H7 (cell line): ENCODE measurements at regions not wholly inside any gene's neighbourhood (a gene's known extent, or its start where the extent isn't known, plus 50 kb on each side); places are given as distances from the start of the nearest gene placed in this dataset.
"Not testable (repeated sequence)": the region's sequence is repeated elsewhere in the genome, so short reads cannot be mapped to it uniquely, and the experiment has no call there.

ENCODE experiments used
- DNase-seq: peaks from one replicate; pipeline ENCODE4 v3.0.0; 2012
- H3K27me3 ChIP-seq: 2 replicates; pipeline ENCODE4 v1.6.0; 2011; ENCODE audit warnings: mild to moderate bottlenecking, low read length; ENCODE audit not compliant: control insufficient read depth, insufficient read depth
- H3K36me3 ChIP-seq: replicated peaks from 2 replicates; pipeline ENCODE4 v1.5.1; 2011; ENCODE audit warnings: low read length; ENCODE audit not compliant: control insufficient read depth, insufficient read depth
- H3K4me3 ChIP-seq: 2 replicates; pipeline ENCODE4 v1.5.1; 2011; ENCODE audit warnings: low read depth, mild to moderate bottlenecking, control low read depth, low read length, moderate library complexity; ENCODE audit not compliant: insufficient read depth

DNA sequence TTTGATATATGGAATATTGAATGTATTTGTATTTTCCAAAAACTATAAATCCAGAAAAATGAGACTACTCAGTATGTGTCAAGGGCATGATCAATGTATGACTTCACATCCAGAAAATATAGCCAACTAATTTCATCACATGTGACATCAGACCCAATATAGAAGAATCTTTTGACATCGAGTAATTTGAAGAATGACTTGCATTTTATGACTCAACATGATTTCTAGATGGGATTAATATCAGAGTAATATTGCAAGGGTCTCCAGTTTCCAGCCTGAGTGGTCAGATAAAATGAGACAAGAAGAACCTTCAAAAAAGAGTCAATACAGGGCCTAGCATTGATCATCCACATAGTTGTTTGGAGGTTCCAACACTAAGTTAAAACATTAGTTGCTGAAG, 467.5 kb upstream of the PAPPA start:
- Histone ChIP-seq H3K36me3 (no peaks in the 10 kb centered on the region), H3K27me3 (no peaks in the 10 kb centered on the region), H3K4me3 (no peak overlapping the region)
- no peak for DNase-seq

DNA sequence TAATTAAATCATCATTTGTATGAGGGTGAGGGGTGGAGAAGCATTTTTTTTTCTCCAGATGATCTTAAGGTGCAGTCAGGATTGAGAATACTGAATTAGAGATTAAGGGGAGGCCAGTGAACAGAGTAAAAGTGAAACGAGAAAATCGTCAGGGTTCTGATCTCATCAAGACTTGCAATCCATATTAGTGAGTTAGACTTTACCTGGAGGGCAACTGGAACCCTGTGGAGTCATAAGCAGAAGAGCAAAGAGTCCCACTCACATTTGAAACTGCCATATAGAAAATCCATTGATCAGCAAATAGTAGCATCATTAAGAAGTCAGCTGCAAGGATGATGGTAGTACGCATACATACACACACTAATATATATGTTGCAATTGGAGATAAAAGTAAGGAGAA, 466.2 kb upstream of the PAPPA start:
- no peaks in the 10 kb centered on the region for H3K36me3 ChIP-seq
- H3K4me3 ChIP-seq: no peak overlapping the region
- no peak for DNase-seq
- H3K27me3 ChIP-seq: no peaks in the 10 kb centered on the region

DNA sequence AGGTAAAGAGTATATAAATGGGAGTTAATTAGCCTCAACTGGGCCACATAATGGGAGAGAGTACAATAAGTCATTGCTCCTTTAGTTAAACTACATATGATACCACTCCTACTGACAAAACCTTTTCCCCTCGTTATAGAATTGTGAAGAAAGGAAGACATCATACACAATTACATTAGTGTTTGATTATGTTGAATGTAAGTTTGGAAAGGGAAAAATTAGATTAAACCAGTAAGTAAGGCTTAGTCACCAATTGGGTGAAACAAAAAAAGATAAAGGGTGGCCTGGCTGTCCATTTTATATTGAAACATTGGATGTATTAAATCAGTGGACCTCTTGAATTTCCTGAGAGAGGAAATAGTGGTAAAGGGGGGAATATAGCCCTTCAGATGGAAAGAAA, 464.3 kb upstream of the PAPPA start:
- no peaks in the 10 kb centered on the region for H3K27me3 ChIP-seq
- H3K36me3 ChIP-seq: no peaks in the 10 kb centered on the region
- no peak overlapping the region for H3K4me3 ChIP-seq
- no peak for DNase-seq

DNA sequence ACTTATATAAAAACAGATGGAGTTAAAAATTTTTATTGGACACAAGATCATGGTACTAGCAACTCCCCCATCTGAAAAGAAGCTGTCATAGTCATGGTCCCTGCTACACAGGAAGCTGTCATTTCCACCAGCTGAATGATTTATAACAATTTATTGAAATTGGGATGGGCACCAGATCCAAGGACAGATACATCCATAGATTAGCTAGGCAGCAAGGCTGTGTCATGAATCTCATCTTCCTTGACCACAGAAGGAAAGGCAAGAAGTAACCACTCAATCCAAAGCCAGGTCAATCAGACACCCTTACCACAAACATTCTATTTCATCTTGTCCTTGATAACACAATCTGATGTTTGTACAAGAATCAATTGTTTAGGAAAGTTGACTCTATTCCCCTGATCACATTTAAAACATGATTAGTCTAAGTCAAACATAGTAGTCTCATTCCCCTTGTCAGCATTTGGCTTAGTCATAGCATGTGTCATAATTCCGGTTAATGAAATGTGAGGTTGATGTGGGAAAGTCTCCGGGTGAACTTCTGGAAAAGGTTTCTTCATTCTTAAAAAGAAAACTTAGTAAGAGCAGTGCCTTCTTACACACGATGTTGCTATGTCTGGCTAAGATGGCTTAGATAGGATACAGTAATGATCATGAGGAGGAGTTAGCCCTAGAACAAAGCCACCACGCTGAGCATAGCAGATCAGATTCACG, 462.6 kb upstream of the PAPPA start:
- no peaks in the 10 kb centered on the region for H3K27me3 ChIP-seq
- H3K4me3 ChIP-seq: no peak overlapping the region
- no peaks in the 10 kb centered on the region for H3K36me3 ChIP-seq
- DNase-seq: no peak

DNA sequence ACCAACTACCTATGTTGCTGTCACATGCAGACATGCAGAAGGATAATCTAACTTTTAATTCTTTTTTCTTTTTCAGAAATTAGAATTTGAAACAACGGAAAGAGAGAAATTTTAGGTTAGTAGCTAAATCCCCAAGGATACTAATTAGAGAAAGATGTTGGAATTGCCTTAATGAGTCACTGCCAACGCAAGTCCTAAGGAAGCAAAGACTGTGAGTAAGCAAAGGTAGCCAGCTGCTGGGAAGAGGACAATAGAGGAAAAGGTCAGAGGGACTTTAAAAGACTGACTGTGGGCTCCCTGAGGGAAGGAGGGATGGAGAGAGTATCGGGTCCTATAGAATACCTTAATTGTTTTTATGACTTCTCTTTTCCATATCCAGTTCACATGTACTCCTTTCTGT, 461.9 kb upstream of the PAPPA start:
- Histone ChIP-seq H3K27me3 (no peaks in the 10 kb centered on the region), H3K36me3 (no peaks in the 10 kb centered on the region), H3K4me3 (no peak overlapping the region)
- no peak for DNase-seq

DNA sequence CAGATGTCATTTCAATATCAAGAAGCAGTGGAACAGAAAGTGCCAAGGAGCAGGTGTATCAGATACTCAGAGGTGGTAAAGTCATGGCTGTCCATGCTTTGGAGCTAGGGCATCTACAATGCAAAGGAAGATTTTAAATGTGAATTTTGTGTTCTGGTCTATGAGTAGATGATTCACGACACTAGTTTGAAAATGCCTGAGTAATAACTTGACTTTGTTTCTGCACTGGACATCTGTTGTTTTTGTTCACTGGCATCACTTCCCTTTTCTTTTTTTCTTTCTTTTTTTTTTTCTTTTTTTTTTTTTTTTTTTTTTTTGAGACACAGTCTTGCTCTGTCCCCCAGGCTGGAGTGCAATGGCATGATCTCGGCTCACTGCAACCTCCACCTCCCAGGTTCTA, 460.7 kb upstream of the PAPPA start:
- not testable (repeated sequence) for H3K36me3 ChIP-seq, H3K27me3 ChIP-seq, H3K4me3 ChIP-seq, DNase-seq

DNA sequence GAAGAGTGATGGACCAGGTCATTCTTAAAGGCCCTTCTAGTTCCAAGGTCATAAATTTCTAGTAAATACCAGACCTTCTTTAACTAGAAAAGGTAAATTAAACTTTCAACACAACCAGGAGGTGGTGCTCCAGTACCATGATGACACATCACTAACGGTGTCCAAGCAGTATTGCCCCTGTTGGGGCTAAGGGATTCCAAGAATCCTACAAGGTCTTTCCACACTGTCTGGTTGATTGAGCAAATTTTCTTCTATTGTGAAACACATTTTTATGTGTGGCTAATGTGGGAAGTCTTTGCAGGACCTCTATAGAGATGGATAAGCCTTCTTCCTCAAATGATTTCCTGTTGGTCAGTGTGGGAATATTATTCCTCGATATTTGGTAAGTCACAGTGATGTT, 459.6 kb upstream of the PAPPA start:
- peak; percentile 6 for DNase-seq
- Histone ChIP-seq H3K27me3 (no peaks in the 10 kb centered on the region), H3K4me3 (no peak overlapping the region), H3K36me3 (no peaks in the 10 kb centered on the region)

DNA sequence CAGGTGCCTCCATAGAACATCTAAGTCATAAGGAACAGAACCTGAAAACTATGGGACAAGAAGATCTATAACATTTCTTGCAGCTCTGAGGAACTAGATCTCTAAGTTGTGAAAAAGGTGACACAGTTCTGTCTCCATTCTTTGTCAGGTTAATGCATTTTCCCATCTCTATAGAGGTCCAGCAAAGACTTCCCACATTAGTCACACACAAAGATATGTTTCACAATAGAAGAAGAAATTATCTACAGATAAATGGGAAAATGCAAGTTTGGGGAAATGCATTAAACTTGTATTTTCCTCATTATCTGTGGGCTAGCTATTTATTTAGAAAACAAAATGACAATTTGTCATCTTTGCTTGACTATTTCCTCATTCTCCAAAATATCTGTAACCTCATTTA, 458.6 kb upstream of the PAPPA start:
- Histone ChIP-seq H3K4me3 (no peak overlapping the region), H3K36me3 (no peaks in the 10 kb centered on the region), H3K27me3 (no peaks in the 10 kb centered on the region)
- DNase-seq: no peak

DNA sequence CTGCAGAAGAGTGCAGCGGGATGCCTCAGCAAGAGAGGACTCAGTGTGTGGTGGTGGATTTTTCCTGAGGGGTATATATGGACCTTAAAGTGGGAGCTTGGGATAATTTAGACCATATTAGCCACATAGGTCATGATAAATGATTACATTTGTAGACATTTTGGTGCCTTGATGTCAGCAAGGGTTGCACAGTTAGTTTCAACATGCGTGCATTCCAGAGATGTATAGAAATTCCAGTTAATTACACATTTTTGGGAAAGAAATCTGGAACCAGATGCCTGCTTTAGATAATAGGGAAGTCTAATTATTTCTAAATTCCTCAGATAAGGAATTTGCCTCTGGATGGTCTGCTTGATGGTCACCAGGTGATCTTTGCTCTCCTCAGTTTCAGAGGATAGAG, 440.6 kb upstream of the PAPPA start:
- Histone ChIP-seq H3K36me3 (no peaks in the 10 kb centered on the region), H3K4me3 (no peak overlapping the region), H3K27me3 (no peaks in the 10 kb centered on the region)
- DNase-seq: no peak

DNA sequence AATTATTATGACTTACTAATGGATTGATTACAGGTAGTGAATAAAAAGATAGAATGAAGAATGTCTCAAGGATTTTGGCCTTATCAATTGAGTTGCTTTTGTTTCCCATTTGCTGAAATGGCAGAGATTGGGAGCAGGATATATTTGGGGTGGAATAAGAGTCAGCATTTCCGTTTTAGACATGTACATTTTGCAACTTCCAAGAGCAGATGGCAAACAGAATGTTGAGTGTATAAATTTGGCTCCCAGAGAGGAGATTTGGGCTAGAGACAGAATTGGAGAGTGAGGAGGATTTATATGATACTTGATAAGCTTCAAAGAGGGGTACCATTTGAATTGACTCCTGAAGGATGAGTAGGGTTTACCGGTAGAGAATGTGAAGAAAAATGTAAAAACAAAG, 437.9 kb upstream of the PAPPA start:
- Histone ChIP-seq H3K36me3 (no peaks in the 10 kb centered on the region), H3K27me3 (no peaks in the 10 kb centered on the region), H3K4me3 (no peak overlapping the region)
- DNase-seq: no peak

DNA sequence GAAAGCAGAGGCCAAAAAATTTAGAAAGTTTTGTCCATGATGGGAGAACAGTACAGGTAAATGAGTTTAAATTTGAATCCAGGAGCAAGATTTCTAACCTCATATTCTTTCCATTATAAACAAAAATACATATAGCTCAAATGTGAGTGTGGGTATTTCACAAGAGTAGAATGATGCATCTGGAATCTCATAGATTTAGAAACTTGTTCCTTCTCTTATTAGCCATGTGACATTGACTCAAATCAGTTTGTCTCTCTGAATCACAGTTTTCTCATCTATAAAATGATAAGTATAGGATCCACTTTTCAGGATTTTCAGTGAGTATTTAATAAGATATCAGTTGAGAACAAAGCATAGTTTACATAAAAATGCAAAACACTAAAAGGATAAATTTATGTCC, 436.3 kb upstream of the PAPPA start:
- Histone ChIP-seq H3K4me3 (no peak overlapping the region), H3K36me3 (no peaks in the 10 kb centered on the region), H3K27me3 (no peaks in the 10 kb centered on the region)
- DNase-seq: no peak

DNA sequence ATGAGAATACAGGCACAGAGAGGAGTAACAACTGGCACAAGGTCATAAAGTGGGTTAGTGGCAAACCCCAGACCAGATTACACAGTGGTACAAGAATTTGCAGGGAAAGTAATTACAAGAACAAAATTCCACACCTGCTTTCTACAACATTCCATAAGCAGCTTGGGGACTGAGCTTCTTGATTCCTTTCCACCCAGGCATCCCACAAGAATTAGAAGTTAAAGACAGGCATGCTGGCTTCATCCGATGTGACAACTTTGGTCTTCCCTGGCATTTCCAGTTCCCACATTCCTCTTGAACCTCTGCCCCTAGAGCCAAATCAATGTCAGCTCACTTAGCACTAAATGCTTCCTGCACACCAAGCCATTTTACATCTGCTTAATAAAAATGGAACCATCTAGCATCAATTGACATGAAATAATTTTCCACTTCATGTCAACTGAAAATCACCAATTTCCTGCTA, 435.8 kb upstream of the PAPPA start:
- DNase-seq: no peak
- no peaks in the 10 kb centered on the region for H3K36me3 ChIP-seq

DNA sequence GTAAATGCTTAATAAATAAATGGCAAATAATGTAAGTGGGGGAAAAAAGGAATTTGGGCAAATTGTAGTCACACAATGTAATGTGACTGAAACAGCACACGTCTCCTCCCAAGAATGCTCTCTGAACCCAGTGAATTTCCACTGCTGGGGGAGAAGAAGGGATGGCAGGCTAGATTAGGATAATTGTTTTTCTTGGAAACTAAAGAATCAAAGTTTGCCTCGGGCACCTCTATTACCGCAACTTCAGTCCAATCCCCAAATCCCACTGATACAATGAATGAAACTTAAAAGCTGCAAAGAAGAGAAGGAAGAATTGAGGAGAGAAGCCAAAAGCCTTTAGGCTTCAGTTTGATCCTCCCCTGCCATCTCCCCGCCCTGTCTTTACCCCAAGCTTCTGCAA, 423.2 kb upstream of the PAPPA start:
- Histone ChIP-seq H3K4me3 (no peak overlapping the region), H3K27me3 (no peaks in the 10 kb centered on the region), H3K36me3 (no peaks in the 10 kb centered on the region)
- DNase-seq: no peak

More for the DNA sequence above, 435.8 kb upstream of the PAPPA start:
- Histone ChIP-seq H3K27me3 (no peaks in the 10 kb centered on the region), H3K4me3 (no peak overlapping the region)

DNA sequence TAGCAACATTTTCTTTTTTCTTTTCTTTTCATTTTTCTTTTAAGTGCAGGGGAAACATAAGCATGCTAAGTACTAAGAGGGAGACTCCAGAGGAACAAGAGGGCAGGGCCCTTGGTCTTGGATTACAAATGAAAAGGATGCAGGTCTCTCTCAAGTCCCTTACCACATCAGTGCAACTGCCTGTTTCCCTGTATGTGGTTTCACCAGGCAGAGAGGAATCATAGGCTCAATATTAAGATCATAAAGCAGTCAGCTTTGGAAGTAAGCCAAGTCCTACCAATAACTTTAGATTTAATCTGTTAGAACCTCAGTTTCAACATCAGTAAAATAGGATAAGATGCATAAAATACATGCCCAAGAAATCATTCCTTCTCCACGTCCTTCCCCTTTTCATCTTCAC, 422.7 kb upstream of the PAPPA start:
- Histone ChIP-seq H3K27me3 (no peaks in the 10 kb centered on the region), H3K4me3 (no peak overlapping the region), H3K36me3 (no peaks in the 10 kb centered on the region)
- DNase-seq: no peak

DNA sequence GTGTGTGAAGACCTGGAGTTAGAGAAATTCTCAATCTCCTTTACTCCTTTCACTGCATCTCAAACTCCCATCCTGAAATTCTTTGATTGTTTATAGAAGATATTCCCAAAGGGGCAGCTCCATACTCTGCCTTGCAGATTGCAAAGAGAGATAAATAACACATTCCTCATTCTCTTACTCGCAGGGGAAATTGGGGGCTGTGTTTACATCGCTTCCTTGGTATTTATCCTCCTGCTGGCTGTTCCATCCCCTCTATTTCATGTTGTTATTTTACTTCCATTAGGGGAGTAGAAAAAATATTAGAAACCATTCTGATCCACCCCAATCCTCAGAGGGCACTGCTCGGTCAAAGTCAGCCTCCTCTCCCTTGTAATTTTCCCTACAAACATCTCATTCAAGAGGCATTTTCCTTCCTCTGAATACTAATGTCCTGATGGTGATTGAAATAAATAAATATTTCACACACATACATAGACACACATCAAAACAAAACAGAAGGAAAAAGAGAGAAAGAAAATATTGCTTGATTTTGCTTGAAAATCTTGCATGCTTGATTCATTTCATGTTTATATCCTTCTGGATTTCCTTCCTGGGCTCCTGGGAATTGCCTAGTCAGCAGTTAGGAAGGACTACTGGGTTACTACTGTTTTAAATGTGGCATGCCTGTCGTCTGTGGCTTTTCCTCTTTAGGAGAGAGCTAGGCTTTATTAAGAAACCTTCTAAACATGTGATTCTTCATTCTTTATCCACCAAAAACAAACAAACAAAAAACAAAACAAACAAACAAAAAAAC, 420.1 kb upstream of the PAPPA start:
- no peaks in the 10 kb centered on the region for H3K27me3 ChIP-seq
- H3K4me3 ChIP-seq: no peak overlapping the region
- no peak for DNase-seq
- H3K36me3 ChIP-seq: no peaks in the 10 kb centered on the region
